ENCODE measurements at regions not wholly inside any gene's neighbourhood (a gene's known extent, or its start where the extent isn't known, plus 50 kb on each side); places are given as distances from the start of the nearest gene placed in this dataset.

DNA sequence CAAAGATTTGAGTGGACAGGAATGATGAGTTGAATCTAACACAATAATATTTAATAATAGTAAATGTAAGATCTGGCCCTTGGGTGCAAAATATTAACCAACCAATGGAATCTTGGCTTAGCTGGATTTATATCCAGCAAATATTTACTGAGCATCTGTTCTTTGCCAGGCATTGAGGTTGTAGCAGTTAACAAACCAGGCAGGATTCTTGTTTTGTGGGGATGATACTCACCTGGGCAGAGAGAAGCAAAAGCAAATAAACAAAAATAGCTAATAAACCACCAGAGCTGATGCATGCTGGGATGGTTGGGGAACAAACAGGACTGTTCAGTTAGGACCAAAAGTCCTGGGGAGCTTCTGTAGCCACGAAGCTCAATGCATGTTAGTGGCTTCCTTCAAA, 84.1 kb upstream of the CDH13 start:
- Mint-ChIP-seq H3K9me3 (ENCODE audit: low read depth) (no peaks in the 10 kb centered on the region), H3K27me3 (peaks cover 38% of the 10 kb centered on the region), H3K36me3 (ENCODE audit: insufficient read depth) (no peaks in the 10 kb centered on the region), H3K4me1 (ENCODE audit: low read depth) (peaks cover 13% of the 10 kb centered on the region), H3K4me3 (ENCODE audit: low read depth) (no peak overlapping the region), H3K27ac (no peak overlapping the region)
- DNase-seq (ENCODE audit: low spot score, unreplicated experiment): no peak
- TF ChIP-seq, protein P1, sequence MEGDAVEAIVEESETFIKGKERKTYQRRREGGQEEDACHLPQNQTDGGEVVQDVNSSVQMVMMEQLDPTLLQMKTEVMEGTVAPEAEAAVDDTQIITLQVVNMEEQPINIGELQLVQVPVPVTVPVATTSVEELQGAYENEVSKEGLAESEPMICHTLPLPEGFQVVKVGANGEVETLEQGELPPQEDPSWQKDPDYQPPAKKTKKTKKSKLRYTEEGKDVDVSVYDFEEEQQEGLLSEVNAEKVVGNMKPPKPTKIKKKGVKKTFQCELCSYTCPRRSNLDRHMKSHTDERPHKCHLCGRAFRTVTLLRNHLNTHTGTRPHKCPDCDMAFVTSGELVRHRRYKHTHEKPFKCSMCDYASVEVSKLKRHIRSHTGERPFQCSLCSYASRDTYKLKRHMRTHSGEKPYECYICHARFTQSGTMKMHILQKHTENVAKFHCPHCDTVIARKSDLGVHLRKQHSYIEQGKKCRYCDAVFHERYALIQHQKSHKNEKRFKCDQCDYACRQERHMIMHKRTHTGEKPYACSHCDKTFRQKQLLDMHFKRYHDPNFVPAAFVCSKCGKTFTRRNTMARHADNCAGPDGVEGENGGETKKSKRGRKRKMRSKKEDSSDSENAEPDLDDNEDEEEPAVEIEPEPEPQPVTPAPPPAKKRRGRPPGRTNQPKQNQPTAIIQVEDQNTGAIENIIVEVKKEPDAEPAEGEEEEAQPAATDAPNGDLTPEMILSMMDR (IDR thresholded peaks at IDR 0.05; ENCODE audit: unreplicated experiment): no peak

DNA sequence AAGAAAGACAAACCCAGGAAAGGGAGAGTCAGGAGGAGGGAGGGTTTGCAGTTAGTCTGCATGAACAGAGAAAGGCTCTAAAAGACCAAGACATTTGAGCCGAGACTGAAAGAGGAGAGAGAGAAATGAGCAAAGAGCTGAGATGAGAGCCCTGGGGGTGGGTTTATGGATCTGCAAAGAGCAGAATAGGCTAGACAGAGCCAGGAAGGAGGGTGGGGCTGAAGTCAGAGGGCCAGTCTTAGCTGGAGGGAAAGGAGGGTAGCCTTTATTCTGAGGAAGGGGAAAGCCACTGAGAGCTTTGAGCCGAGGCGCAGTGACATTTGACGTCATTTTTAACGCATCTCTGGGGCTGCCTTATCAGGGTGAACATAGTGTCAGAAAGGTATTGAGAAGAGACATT, 85.7 kb upstream of the CDH13 start:
- Mint-ChIP-seq H3K27me3 (peaks cover 35% of the 10 kb centered on the region), H3K27ac (no peak overlapping the region), H3K4me3 (ENCODE audit: low read depth) (no peak overlapping the region), H3K36me3 (ENCODE audit: insufficient read depth) (no peaks in the 10 kb centered on the region), H3K9me3 (ENCODE audit: low read depth) (no peaks in the 10 kb centered on the region), H3K4me1 (ENCODE audit: low read depth) (peaks cover 13% of the 10 kb centered on the region)
- TF ChIP-seq, protein P1 (IDR thresholded peaks at IDR 0.05; ENCODE audit: unreplicated experiment): no peak
- no peak for DNase-seq (ENCODE audit: low spot score, unreplicated experiment)

DNA sequence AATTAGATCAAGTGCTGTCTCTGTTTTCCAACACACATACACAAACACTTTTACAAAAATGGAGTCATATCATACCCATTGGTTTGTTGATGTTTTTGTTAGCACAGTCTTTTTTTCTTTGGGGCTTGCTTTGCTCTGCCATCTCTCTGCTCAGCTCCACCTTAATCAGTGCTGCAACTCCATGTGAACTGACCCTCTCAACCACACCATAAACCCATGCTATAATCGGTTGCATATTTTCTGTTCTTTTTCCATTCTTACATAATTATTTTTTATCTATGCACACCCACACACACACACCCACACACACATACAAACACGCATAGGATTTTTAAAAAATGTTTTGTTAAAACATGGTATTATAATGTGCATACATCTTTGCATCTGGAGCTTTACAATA, 91.0 kb upstream of the CDH13 start:
- H3K4me1 Mint-ChIP-seq (ENCODE audit: low read depth): peaks cover 2% of the 10 kb centered on the region
- H3K27ac Mint-ChIP-seq: no peak overlapping the region
- no peaks in the 10 kb centered on the region for H3K36me3 Mint-ChIP-seq (ENCODE audit: insufficient read depth)
- no peaks in the 10 kb centered on the region for H3K9me3 Mint-ChIP-seq (ENCODE audit: low read depth)
- peaks cover 14% of the 10 kb centered on the region for H3K27me3 Mint-ChIP-seq
- H3K4me3 Mint-ChIP-seq (ENCODE audit: low read depth): no peak overlapping the region
- DNase-seq (ENCODE audit: low spot score, unreplicated experiment): no peak
- TF ChIP-seq, protein P1 (IDR thresholded peaks at IDR 0.05; ENCODE audit: unreplicated experiment): no peak

DNA sequence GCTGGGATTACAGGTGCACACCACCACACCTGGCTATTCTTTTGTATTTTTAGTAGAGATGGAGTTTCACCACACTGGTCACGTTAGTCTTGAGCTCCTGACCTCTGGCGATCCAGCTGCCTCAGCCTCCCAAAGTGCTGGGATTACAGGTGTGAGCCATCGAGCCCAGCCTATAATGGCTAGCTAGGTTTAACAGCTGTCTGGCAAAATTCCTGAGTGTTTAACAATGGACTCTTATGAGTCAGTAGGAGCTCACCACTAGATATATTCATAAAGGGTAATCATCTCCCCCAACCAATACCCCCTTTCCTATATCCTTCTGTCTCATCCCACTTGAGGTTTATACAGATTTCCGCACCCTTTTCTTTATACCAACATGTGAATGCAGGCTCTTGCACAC, 91.5 kb upstream of the CDH13 start:
- H3K4me3 Mint-ChIP-seq (ENCODE audit: low read depth): no peak overlapping the region
- no peak for DNase-seq (ENCODE audit: low spot score, unreplicated experiment)
- TF ChIP-seq, protein P1 (IDR thresholded peaks at IDR 0.05; ENCODE audit: unreplicated experiment): no peak
- no peaks in the 10 kb centered on the region for H3K9me3 Mint-ChIP-seq (ENCODE audit: low read depth)
- H3K27ac Mint-ChIP-seq: no peak overlapping the region
- H3K36me3 Mint-ChIP-seq (ENCODE audit: insufficient read depth): no peaks in the 10 kb centered on the region
- H3K4me1 Mint-ChIP-seq (ENCODE audit: low read depth): peaks cover 2% of the 10 kb centered on the region
- H3K27me3 Mint-ChIP-seq: peaks cover 11% of the 10 kb centered on the region

DNA sequence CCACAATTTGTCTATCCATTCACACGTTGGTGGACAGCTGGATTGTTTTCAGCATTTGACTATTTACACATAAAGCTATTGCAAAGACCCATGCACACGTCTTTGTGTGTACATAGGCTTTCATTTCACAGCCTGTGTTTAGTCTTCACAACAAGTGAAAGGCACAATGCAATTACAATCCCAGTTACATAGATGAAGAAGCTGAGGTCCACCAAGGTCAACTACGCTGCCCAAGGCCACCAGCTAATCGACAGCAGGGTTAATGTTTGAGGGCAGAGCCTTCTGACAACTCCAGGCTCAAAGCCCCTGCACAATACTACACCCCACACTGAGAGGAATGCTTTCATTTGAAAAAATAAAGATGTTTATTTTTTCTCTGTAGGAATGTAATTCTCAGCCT, 93.6 kb upstream of the CDH13 start:
- H3K9me3 Mint-ChIP-seq (ENCODE audit: low read depth): peaks cover 2% of the 10 kb centered on the region
- no peak overlapping the region for H3K4me3 Mint-ChIP-seq (ENCODE audit: low read depth)
- no peaks in the 10 kb centered on the region for H3K27me3 Mint-ChIP-seq
- H3K4me1 Mint-ChIP-seq (ENCODE audit: low read depth): peaks cover 2% of the 10 kb centered on the region
- TF ChIP-seq, protein P1 (IDR thresholded peaks at IDR 0.05; ENCODE audit: unreplicated experiment): no peak
- no peaks in the 10 kb centered on the region for H3K36me3 Mint-ChIP-seq (ENCODE audit: insufficient read depth)
- no peak for DNase-seq (ENCODE audit: low spot score, unreplicated experiment)
- no peak overlapping the region for H3K27ac Mint-ChIP-seq

All from progenitor cell of endocrine pancreas (in vitro differentiated cells).